ENCODE measurements at regions not wholly inside any gene's neighbourhood (a gene's known extent, or its start where the extent isn't known, plus 50 kb on each side); places are given as distances from the start of the nearest gene placed in this dataset.
"Not testable (repeated sequence)": the region's sequence is repeated elsewhere in the genome, so short reads cannot be mapped to it uniquely, and the experiment has no call there.

- TF ChIP-seq EZH2 (IDR thresholded peaks at IDR 0.05; ENCODE audit: borderline replicate concordance, low read length); CTCF (conservative IDR thresholded peaks at IDR 0.05 in 1 of 2, IDR thresholded peaks at IDR 0.05 in 1 of 2; ENCODE audit: extremely low read depth in 1 of 2, insufficient read depth in 1 of 2, low read depth in 1 of 2, low read length in 2 of 2): not testable (repeated sequence)
These were observed 527.8 kb downstream of the FOXD4L4 start for GRCh38 chr9:66264786-66265185.
